BE2C (cell line): ENCODE measurements at regions not wholly inside any gene's neighbourhood (a gene's known extent, or its start where the extent isn't known, plus 50 kb on each side); places are given as distances from the start of the nearest gene placed in this dataset.

Experiments
- DNase-seq: peaks from one replicate; pipeline ENCODE4 v3.0.0-alpha.2; 2020
- H3K27me3 ChIP-seq: fragments of 250-450 bp; sonication (Bioruptor Pico); 2 replicates; pipeline ENCODE4 v1.5.1; 2020; ENCODE audit warnings: mild to moderate bottlenecking
- H3K36me3 ChIP-seq: fragments of 250-450 bp; sonication (Bioruptor Pico); 2 replicates; pipeline ENCODE4 v1.5.1; 2020; ENCODE audit warnings: mild to moderate bottlenecking
- H3K4me1 ChIP-seq: fragments of 250-450 bp; sonication (Bioruptor Pico); 2 replicates; pipeline ENCODE4 v1.5.1; 2020
- H3K4me3 ChIP-seq: 2 replicates; pipeline ENCODE4 v1.5.1; 2011; ENCODE audit warnings: low read depth, low read length
- H3K9me3 ChIP-seq: fragments of 250-450 bp; sonication (Bioruptor Pico); 2 replicates; pipeline ENCODE4 v1.5.1; 2020
- CTCF ChIP-seq: IDR thresholded peaks from 2 replicates; pipeline ENCODE4 v1.5.1; 2012; ENCODE audit warnings: mild to moderate bottlenecking, low read depth, low read length

GRCh38 chr1:192418552-192419285 is 101.9 kb downstream of the RGS21 start:
- no peaks in the 10 kb centered on the region for H3K36me3 ChIP-seq
- no peak for TF ChIP-seq CTCF
- no peaks in the 10 kb centered on the region for H3K27me3 ChIP-seq
- H3K4me3 ChIP-seq = no peak overlapping the region
- no peaks in the 10 kb centered on the region for H3K4me1 ChIP-seq
- DNase-seq = no peak
- H3K9me3 ChIP-seq = no peaks in the 10 kb centered on the region

GRCh38 chr1:192430644-192431043 is 113.9 kb downstream of the RGS21 start:
- Histone ChIP-seq H3K9me3 (no peaks in the 10 kb centered on the region), H3K36me3 (no peaks in the 10 kb centered on the region), H3K27me3 (no peaks in the 10 kb centered on the region), H3K4me1 (no peaks in the 10 kb centered on the region), H3K4me3 (no peak overlapping the region)
- no peak for DNase-seq
- no peak for TF ChIP-seq CTCF

GRCh38 chr1:192435704-192436103 is 118.9 kb downstream of the RGS21 start:
- Histone ChIP-seq H3K9me3 (no peaks in the 10 kb centered on the region), H3K4me3 (no peak overlapping the region), H3K4me1 (no peaks in the 10 kb centered on the region), H3K36me3 (no peaks in the 10 kb centered on the region), H3K27me3 (no peaks in the 10 kb centered on the region)
- TF ChIP-seq CTCF = no peak
- DNase-seq = no peak

- Histone ChIP-seq H3K4me1 (no peaks in the 10 kb centered on the region), H3K9me3 (no peaks in the 10 kb centered on the region), H3K27me3 (no peaks in the 10 kb centered on the region), H3K36me3 (no peaks in the 10 kb centered on the region), H3K4me3 (no peak overlapping the region)
- TF ChIP-seq CTCF = no peak
- no peak for DNase-seq
Observed at GRCh38 chr1:192436441-192437078, 119.8 kb downstream of the RGS21 start.

- TF ChIP-seq CTCF = no peak
- DNase-seq = no peak
- H3K27me3 ChIP-seq = no peaks in the 10 kb centered on the region
- no peaks in the 10 kb centered on the region for H3K9me3 ChIP-seq
- no peak overlapping the region for H3K4me3 ChIP-seq
- H3K36me3 ChIP-seq = no peaks in the 10 kb centered on the region
- no peaks in the 10 kb centered on the region for H3K4me1 ChIP-seq
Observed at GRCh38 chr1:192438737-192439136, 121.9 kb downstream of the RGS21 start.

DNA sequence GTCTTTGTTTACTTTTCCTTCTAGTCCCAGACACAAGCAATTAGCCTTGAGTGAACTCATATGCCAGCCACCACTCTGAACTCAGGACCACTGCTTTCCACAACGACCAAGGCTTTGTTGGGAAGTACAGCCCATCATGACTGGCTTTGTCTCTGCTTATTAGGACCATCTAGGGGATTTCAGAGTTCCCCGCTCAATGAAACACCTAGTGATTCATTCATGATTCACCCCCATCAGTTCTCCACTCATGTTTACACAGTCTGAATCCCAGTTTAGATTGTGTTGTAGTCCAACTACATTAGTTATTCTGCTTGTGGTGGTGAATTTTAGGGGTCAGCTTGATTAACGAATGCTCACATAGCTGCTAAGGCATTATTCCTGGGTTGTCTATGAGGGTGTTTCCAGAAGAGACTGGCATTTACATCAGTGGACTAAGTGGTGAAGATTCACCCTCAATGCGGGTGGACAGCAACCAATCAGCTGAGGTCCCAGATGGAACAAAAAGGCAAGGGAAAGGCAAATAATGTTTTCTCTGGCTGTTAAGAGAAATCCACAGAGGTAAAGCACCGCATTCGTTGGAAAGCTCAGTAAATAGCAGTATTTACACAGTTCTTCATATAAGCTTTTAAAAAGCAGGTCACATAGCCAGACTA is 122.7 kb downstream of the RGS21 start:
- H3K4me3 ChIP-seq = no peak overlapping the region

More for the DNA sequence above, 122.7 kb downstream of the RGS21 start:
- H3K27me3 ChIP-seq = no peaks in the 10 kb centered on the region
- H3K9me3 ChIP-seq = no peaks in the 10 kb centered on the region
- DNase-seq = no peak
- TF ChIP-seq CTCF = no peak
- H3K4me1 ChIP-seq = no peaks in the 10 kb centered on the region
- no peaks in the 10 kb centered on the region for H3K36me3 ChIP-seq
